GM21528 (cell line): ENCODE measurements at regions not wholly inside any gene's neighbourhood (a gene's known extent, or its start where the extent isn't known, plus 50 kb on each side); places are given as distances from the start of the nearest gene placed in this dataset.
"Not testable (repeated sequence)": the region's sequence is repeated elsewhere in the genome, so short reads cannot be mapped to it uniquely, and the experiment has no call there.

ENCODE experiments used
- ATAC-seq: cut with Tn5 transposase; IDR thresholded peaks from one replicate; pipeline ENCODE4 v1.9.1; 2021; ENCODE audit warnings: mild to moderate bottlenecking, moderate library complexity; ENCODE audit not compliant: unreplicated experiment, low FRiP score

DNA sequence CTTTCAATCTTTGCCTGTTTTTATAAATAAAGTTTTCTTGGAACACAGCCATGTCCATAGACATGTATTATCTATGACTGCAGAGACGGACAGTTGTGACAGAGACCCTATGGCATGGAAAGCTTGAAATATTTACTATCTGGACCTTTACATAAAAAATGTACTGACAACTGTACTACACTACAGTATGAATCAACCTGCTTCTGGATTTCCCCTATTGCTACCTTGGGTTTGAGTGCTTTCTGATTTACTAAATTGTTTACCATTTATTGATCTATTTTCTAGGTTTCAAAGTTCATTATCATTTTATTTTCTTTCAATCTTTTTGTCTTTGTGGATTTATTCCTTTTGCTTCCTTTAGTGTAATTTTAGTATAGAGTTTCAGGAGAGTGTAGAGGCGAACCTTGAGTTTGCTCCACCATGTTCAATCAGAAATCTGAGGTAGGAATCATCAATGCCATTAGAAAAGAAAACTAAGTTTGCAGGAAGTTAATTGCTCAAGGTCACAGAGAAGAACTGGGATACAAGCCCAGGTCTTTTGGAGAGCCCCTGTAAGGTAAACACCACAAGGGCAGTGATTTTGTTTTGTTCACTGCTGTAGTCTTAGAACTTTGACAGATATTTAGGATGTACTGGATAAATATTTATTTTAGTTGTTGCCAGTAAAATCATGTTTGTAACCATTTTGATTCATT is 352.8 kb upstream of the SYNCRIP start:
- no peak for ATAC-seq

DNA sequence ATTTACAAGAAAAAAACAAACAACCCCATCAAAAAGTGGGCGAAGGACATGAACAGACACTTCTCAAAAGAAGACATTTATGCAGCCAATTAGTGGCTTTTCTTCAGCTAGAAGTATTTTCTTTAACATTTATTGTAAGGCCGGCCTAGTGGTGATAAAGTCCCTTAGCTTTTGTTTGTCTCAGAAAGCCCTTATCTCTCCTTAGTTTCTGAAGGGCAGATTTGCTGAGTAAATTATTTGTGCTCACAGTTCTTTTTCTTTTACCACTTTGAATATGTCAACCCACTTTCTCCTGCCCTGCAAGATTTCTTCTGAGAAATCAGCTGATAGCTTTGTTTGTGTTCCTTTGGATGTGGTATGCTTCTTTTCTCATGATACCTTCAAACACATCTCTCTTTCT is 344.0 kb upstream of the SYNCRIP start:
- no peak for ATAC-seq

DNA sequence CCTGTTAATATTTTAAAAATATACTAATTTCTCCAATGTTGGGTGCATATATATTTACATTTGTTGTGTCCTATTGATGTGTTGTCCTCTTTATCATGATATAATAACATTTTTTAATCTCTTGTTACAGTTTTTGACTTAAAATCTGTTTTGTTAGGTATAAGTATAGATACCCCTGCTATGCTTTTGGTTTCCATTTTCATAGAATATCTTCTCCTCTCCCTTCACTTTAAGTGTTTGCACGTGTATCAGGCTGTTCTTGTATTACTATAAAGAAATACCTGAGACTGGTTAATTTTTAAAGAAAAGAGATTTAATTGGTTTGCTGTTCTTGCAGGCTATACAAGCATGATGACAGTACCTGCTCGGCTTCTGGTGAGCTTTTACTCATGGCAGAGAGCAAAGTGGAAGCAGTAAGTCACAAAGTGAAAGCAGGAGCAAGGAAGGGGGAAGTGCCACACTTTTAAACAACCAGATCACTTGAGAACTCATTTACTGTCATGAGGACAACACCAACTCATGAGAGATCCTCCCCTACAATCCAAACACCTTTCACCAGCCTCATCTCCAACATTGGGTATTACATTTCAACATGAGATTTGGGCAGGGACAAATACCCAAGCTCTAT is 340.5 kb upstream of the SYNCRIP start:
- no peak for ATAC-seq

DNA sequence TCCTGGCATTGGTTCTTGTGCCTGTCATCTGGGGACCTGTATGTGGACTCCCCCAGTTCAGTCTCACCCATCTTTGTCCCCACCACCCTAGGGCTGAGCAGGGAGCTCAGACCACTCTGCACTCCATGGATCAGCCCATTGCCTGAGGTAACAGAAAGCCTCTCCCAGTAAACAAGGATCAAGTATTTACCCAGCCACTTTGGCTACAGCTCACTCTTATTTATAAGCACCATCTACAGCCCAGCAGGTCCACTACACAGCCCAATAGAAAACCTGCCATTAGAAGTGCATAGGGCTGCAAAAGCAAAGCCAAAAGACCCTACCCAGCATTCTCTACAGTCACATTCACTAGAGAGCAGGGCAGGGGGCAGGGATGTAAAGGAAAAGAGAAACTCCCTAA is 335.0 kb upstream of the SYNCRIP start:
- no peak for ATAC-seq

DNA sequence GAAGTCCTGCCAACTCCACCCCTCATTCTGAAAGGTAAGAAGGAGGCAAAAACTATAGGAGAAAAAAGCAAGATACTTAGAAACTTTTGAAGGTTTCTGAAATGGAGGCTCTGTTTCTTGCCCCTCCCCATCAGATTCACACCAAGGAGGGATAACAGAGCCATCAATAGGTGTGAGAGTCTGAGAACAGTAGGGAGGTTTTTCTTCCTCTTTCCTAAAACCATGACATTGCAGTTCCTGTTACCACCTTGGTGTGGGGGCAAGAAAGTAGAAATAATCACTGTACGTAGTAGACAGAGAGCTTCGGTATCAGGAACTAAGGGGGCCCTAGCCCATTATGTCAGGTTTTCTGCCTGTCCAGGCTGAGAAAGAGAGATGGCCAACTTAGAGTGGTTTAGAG is 333.3 kb upstream of the SYNCRIP start:
- ATAC-seq, result no peak

DNA sequence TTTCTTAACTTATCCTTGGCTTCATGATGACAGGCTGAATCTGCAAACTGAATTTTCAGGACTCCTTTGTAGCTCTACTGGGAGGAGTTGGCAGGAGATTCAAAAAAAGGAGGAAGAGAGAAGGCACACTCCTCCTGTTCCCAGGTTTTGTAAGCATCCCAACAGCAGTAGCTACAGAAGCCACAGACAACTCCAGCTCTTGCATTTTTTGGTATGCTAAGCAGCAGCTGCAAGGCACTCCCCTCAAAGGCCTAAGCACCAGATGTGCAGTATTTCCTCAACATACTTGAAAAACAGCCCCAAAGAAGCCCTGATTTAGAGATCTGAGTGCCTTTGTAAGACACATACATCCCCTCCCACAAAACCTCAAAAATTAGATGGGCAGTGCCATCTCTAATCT is 328.6 kb upstream of the SYNCRIP start:
- no peak for ATAC-seq

DNA sequence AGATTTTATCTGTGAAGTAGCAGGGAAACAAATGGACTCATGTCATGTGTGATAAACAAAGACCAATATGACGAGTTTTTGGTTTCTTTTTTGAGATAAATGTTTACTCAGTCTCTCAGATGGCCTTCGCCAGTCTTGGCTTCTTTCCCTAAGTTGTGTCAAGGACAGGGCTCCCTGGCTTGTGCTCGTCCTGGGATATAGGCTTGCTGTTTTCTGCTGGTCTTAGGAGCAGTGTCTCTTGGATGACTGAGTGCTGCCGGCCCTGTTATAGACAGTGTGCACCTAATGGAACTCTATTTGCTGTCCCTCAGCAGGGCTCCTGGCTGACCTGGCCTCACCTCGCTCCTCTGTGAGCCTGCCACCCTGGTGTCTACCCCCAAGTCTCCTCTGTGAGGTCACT is 324.1 kb upstream of the SYNCRIP start:
- ATAC-seq, result no peak

DNA sequence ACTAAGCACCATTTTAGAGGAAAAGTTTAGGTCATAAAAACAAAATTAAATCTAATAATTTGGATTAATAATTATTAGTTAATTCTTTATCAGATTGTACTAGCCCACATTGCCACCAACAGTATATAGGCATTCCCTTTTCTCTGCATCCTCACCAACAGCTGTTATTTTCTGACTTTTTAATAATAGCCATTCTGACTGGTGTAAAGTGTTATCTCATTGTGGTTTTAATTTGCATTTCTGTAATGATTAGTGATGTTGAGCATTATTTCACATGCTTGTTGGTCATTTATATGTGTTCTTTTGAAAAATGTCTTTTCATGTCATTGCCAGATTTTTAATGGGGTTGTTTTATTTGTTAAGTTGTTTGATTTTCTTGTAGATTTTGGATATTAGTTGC is 319.1 kb upstream of the SYNCRIP start:
- ATAC-seq, result no peak

DNA sequence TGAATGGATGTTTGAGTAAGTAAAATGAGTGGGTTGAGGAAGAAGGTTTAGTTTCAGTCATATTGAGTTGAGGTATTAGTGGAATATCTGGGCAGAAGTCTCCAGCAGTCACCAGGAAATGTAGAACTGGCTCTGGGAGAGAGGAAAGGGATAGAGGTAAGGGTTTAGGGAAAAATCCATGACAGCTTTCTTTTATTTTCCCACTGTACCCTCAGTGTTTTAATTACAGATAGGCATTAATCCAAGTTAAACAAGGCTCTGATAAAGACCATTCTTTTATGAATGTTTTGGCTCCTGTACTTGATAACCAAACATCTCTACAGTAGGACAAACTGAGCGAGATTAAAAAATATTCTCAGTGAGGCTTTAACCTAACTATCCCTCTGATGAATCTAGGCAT is 318.4 kb upstream of the SYNCRIP start:
- no peak for ATAC-seq

DNA sequence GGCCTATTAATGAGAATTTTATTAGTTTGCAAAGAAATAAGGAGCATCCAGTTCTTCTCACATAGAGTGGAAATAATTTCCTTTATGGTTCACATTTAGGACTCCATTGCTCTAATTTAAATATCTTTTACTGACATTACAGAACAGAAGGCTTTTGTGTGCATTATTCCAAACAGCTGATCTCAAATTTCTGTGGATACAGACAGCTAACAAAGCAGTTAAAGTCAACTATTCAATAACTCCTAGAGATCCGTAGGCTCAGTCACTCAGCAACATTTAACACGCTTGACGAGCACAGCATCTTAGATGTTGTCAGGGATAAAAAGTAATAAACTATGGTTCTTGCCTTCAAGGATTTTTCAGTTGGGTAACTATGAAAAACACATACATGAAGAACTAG is 305.8 kb upstream of the SYNCRIP start:
- ATAC-seq, result no peak

DNA sequence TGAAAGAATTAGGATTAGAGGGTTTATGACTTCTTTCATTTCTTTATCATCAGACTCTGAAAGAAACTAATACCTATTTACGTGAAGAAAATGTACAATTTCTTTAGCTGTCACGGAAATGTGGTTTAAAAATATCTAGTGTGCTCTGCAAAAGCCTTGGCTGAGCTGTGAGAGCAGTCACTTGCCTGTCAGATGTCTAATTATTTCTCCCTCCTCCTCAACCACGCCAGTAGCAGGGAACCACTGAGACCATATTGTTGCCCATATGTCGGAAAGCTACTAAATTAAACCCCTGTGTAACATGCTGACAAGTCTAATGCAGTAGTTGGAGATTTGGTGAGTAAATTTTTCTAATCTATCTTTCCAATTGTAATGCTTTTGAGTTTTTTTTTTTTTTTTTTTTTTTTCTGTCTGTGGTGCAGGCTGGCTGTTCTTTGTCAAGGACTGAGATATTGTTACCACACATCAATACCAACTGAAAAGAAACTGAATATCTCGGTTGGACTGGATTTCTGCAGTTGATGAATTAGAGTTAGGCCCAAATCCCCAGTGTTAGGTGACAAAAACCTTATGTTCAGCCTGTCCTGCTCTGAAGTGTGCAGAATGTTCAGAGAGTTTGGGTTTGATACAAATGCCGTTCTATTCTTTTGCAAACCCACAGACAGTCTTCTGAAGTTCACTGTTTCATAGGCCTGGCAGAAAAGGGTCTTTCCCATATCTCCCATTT is 302.9 kb upstream of the SYNCRIP start:
- no peak for ATAC-seq

DNA sequence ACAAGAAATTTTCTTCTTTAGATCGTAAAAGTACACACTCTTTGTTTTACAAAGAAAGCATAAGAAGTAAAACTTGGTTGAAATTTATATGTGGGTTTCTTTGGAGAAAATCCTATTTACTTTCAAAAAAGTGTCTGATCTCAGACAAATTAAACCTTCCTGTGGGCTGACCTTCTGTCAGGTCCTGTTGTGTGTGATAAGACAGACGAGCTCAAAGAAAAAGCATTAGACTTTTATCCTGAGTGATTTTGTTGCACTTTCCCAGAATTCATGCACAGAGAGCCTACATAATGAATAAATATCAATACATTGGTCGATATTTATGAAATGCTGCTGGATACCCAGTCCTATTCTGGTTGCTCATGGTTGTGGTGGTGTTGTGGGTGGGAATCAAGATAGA is 302.1 kb upstream of the SYNCRIP start:
- no peak for ATAC-seq

DNA sequence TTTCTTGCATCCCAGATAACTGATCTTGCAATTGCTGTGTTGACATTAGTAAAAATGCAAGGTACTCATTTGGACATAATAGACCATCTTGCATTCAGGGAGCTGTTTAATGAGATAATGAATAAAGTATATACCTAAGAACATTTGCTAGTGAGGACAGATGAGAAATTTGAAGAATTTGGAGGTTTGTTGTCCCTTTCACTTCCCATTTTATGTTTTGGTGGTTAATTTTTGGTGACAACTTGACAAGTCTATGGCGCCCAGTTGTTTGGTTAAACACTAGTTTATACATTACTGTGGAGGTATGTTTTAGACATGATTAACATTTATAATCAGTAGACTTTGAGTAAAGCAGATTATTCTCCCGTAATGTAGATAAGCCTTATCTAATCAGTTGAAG is 300.2 kb upstream of the SYNCRIP start:
- ATAC-seq, result no peak

DNA sequence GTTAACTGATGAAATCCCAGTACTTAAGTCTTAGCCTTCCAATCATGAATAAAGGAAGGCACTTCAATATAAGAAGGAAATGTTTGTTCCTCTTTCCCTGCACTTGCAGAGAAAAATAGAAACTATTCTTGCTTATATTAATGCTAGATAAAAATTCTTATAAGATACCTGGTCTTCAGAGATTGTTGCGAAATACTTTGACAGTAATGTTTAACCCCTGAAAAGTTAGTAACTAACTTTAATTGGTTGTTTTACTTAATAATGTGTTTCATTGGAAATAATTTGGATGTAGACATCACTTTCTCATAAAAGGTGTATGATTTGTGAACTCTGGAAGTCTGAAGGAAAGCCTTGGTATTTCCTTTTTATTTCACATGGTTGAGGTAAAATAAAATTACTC is 294.2 kb upstream of the SYNCRIP start:
- ATAC-seq, result no peak

DNA sequence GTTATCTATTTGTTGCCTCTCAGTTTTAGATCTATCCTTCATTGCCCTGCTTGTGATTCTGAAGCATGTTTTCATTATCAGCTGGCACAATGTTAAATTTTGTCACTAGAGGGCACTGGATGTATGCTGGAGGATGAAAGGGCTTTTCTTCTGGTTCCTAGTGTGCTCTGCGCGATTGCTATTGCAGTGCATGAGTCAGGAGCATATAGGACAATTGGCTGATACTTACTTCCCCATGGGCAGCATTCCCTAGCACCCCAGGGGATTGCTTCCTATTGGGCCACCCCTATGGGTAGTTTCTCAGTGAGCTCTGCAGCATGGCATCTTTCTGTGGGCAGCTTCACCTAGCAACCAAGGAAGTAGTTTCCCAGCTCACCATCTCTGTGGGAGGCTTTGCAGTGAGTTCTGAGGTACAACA is 280.3 kb upstream of the SYNCRIP start:
- ATAC-seq, result peak; percentile 97

DNA sequence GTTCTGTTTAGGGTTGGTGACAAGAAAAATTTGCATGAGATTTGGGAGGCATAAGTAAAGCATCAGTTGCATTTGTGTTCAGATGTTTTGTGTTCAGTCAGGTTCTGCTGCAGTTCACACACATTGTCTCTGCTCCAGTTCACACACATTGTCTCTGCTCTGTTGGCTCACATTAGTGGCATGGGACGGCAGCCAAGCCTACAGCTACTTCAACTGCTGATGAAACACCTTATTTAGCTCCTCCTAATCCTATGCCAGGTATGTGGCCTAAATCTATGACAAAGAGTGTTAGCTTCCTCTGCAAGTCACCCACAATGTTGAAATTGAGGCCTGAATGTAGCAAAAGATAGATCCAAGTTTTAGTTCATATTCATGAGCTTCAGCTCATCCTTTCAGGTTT is 278.1 kb upstream of the SYNCRIP start:
- ATAC-seq, result no peak

DNA sequence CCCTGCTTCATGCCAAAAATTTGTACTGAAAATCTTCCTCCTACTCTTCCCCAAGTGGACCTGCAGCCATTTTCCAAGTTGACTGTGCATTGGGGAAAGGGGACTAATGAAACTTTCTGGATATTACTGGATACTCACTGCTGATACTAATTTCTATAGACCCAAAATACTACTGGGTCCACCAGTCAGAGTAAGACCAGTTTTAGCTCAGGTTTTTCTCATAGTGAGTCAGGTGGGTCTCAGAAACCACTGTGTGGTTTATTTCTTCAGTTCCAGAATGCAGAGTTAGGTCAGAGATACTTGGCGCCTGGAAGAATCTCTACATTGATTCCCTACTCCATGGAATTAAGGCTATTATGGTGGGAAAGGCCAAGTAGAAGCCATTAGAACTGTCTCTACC is 274.8 kb upstream of the SYNCRIP start:
- no peak for ATAC-seq

DNA sequence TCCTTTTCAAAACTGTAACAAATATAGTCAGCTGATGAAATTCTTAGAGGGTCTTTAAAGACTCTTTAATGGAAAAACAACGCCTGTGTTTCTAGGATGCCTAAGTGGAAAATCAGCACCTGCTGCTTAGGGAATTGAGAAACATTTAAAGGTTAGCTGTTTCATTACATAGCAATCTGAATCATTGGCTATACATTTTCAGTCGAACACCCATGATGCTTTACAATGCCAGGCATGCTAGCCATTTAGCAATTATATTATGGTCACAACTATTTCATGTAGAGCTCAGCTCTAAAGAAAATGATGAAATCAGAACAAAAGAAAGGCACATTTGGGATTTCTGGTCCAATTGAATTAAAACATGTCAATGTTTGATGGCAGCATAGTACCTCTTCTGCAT is 270.3 kb upstream of the SYNCRIP start:
- no peak for ATAC-seq

DNA sequence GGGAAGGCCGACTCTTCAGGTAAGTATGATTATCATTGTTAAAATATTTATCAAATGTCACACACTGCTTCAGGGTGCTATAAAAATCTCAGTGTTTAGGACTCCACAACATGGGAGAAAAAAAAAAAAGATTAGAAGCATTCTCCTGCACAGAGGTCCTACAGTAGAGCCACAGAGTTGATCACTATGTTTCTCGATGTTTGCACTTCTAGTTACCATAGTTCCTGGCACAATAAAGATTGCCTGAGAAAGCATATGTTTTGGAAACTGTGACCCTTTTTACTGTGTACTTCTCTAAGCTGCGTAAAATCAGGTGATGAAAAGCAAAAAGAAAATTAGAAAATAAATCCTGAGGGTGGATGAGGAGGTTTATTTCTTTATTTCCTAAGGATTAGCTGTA is 269.9 kb upstream of the SYNCRIP start:
- no peak for ATAC-seq

DNA sequence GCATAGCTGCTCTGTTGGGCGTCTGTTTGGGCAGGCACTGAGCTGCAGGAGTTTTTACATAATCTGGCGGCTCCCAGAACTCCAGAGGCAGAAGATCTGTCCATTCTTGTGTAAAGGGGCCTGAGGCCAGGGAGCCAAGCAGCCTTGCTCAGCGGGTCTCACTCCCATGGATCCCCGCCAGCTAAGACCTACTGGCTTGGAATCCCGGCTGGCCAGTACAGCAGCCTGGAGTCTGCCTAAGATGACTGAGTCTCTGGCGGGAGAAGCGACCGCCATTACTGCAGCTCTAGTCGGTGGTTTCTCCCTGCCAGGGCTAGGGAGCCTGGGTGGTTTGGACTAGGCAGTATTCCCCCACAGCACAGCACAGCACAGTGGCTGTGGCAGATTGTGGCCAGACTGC is 268.4 kb upstream of the SYNCRIP start:
- ATAC-seq, result no peak

DNA sequence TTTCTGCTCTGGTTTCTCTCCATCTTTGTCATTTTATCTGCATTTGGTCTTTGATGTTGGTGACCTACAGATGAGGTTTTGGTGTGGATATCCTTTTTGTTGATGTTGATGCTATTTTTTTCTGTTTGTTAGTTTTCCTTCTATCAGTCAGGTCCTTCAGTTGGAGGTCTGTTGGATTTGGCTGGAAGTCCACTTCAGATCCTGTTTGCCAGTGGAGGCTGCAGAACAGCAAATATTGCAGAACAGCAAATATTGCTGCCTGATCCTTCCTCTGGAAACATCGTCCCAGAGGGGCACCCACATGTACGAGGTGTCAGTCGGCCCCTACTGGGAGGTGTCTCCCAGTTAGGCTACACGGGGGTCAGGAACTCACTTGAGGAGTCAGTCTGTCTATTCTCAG is 265.4 kb upstream of the SYNCRIP start:
- not testable (repeated sequence) for ATAC-seq

DNA sequence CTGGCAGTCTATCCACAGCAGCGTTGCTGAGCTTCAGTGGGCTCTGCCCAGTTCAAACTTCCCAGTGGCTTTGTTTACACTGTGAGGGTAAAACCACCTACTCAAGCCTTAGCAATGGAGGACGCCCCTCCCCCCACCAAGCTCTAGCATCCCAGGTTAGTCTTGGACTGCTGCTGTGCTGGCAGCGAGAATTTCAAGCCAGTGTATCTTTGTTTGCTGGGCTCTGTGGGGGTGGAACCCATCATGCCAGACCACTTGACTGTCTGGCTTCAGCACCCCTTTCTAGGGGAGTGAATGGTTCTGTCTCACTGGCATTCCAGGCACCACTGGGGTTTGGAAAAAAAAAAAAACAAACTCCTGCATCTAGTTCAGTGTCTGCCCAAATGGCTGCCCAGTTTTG is 249.7 kb upstream of the SYNCRIP start:
- no peak for ATAC-seq
